SK-N-SH (cell line): ENCODE measurements at regions not wholly inside any gene's neighbourhood (a gene's known extent, or its start where the extent isn't known, plus 50 kb on each side); places are given as distances from the start of the nearest gene placed in this dataset.

ENCODE experiments used
- CTCF ChIP-seq: fragments of 200-600 bp; sonication (generic); IDR thresholded peaks from 2 replicates; pipeline ENCODE4 v1.6.1; 2017; ENCODE audit warnings: antibody characterized with exemption, mild to moderate bottlenecking, moderate library complexity
- FOSL2 ChIP-seq: IDR thresholded peaks from 2 replicates; pipeline ENCODE4 v1.4.0; 2012; ENCODE audit warnings: low read depth, mild to moderate bottlenecking, moderate library complexity, borderline replicate concordance
- FOXJ3 ChIP-seq: sonication (generic); formaldehyde crosslinking; IDR thresholded peaks from 2 replicates; pipeline ENCODE4 v1.5.1; 2020; ENCODE audit warnings: mild to moderate bottlenecking, missing genetic modification reagents
- GABPA ChIP-seq: IDR thresholded peaks from 2 replicates; pipeline ENCODE4 v1.4.0; 2012; ENCODE audit warnings: low read depth, mild to moderate bottlenecking
- POLR2AphosphoS5 ChIP-seq: IDR thresholded peaks from 2 replicates; pipeline ENCODE4 v1.6.1; 2012; ENCODE audit warnings: low read depth, low read length
- RAD21 ChIP-seq: IDR thresholded peaks from 2 replicates; pipeline ENCODE4 v1.6.1; 2012; ENCODE audit warnings: mild to moderate bottlenecking, low read length
- SMC3 ChIP-seq: IDR thresholded peaks from 2 replicates; pipeline ENCODE4 v1.6.1; 2012; ENCODE audit warnings: low read depth, low read length, improper control_type of control experiment
- TEAD4 ChIP-seq: IDR thresholded peaks from 2 replicates; pipeline ENCODE4 v1.4.0; 2012; ENCODE audit warnings: mild to moderate bottlenecking, borderline replicate concordance; ENCODE audit not compliant: insufficient read depth
- USF2 ChIP-seq: fragments of 150-350 bp; IDR thresholded peaks from 2 replicates; pipeline ENCODE4 v1.6.1; 2017; ENCODE audit warnings: antibody characterized with exemption, low read length, low read depth, borderline replicate concordance

GRCh38 chr14:37697489-37698121 lies 102.2 kb downstream of the TTC6 start:
- no peak for TF ChIP-seq CTCF
- no peak for TF ChIP-seq SMC3
- no peak for TF ChIP-seq GABPA
- no peak for TF ChIP-seq FOSL2
- no peak for TF ChIP-seq FOXJ3 (CRISPR knock-in tag)
- TF ChIP-seq USF2: no peak
- no peak for TF ChIP-seq RAD21
- TF ChIP-seq POLR2AphosphoS5: no peak
- TF ChIP-seq TEAD4: no peak
